Activated CD8-positive, alpha-beta T cell treated with anti-CD3 and anti-CD28 coated beads for 36 hours (primary cell): ENCODE measurements at regions not wholly inside any gene's neighbourhood (a gene's known extent, or its start where the extent isn't known, plus 50 kb on each side); places are given as distances from the start of the nearest gene placed in this dataset.

Source experiments
- ATAC-seq: fragments of 200-7000 bp; cut with Tn5 transposase; one replicate; pipeline ENCODE4 v1.10.0; 2021; ENCODE audit warnings: mild to moderate bottlenecking, moderate library complexity
- CTCF ChIA-PET: fragments of 350-600 bp; sonication (Branson Sonifier 250); formaldehyde crosslinking; loops from one replicate; lab custom pipeline; 2021; ENCODE audit warnings: antibody characterized with exemption; lab: Charles Lee
- POLR2A ChIA-PET: fragments of 350-600 bp; sonication (Branson Sonifier 250); formaldehyde crosslinking; loops from one replicate; lab custom pipeline; 2021; ENCODE audit warnings: antibody characterized with exemption; lab: Charles Lee
- DNase-seq: peaks from one replicate; pipeline ENCODE4 v3.0.0-alpha.2; 2020
- H3K27ac Mint-ChIP-seq: one replicate; pipeline ENCODE4 v1.8.0; 2021; ENCODE audit warnings: mild to moderate bottlenecking, mixed read lengths
- H3K27me3 Mint-ChIP-seq: one replicate; pipeline ENCODE4 v1.8.0; 2021; ENCODE audit warnings: mixed read lengths
- H3K36me3 Mint-ChIP-seq: one replicate; pipeline ENCODE4 v1.8.0; 2021; ENCODE audit warnings: low read depth, mixed read lengths
- H3K4me1 Mint-ChIP-seq: one replicate; pipeline ENCODE4 v1.8.0; 2021; ENCODE audit warnings: low read depth, mixed read lengths
- H3K4me3 Mint-ChIP-seq: one replicate; pipeline ENCODE4 v1.8.0; 2021; ENCODE audit warnings: mild to moderate bottlenecking, moderate library complexity, mixed read lengths
- H3K9me3 Mint-ChIP-seq: one replicate; pipeline ENCODE4 v1.8.0; 2021; ENCODE audit warnings: mixed read lengths
- CTCF ChIP-seq: fragments of 200-600 bp; IDR thresholded peaks from one replicate; pipeline ENCODE4 v1.8.0; 2022; ENCODE audit warnings: antibody characterized with exemption, mild to moderate bottlenecking
- intact Hi-C: fragments of 100-400 bp; cut with micrococcal nuclease; formaldehyde crosslinking; loops from one replicate; pipeline ENCODE4 v1.10.0; 2022

GRCh38 chr3:78201091-78201490 is 1161.2 kb downstream of the ROBO2 start:
- Mint-ChIP-seq H3K4me3 (no peak overlapping the region), H3K27me3 (no peaks in the 10 kb centered on the region), H3K36me3 (no peaks in the 10 kb centered on the region), H3K9me3 (peaks cover 2% of the 10 kb centered on the region), H3K27ac (no peak overlapping the region), H3K4me1 (no peaks in the 10 kb centered on the region)
- CTCF ChIA-PET, result no interaction called here
- no peak for TF ChIP-seq CTCF
- POLR2A ChIA-PET, result no interaction called here
- intact Hi-C loops, result no loop called here
- no peak for ATAC-seq
- DNase-seq, result no peak

- peaks cover 6% of the 10 kb centered on the region for H3K9me3 Mint-ChIP-seq
- no peaks in the 10 kb centered on the region for H3K4me1 Mint-ChIP-seq
- ChIA-PET CTCF (no interaction called here), POLR2A (no interaction called here)
- no peaks in the 10 kb centered on the region for H3K36me3 Mint-ChIP-seq
- intact Hi-C loops, result no loop called here
- H3K27me3 Mint-ChIP-seq, result no peaks in the 10 kb centered on the region
- no peak for TF ChIP-seq CTCF
- H3K4me3 Mint-ChIP-seq, result no peak overlapping the region
- ATAC-seq (no peak), DNase-seq (no peak)
- H3K27ac Mint-ChIP-seq, result no peak overlapping the region
Observed at GRCh38 chr3:78204977-78205376, 1165.1 kb downstream of the ROBO2 start.

- CTCF ChIA-PET, result no interaction called here
- no peak overlapping the region for H3K4me3 Mint-ChIP-seq
Observed at GRCh38 chr3:78221300-78221699, 1181.4 kb downstream of the ROBO2 start.

DNA sequence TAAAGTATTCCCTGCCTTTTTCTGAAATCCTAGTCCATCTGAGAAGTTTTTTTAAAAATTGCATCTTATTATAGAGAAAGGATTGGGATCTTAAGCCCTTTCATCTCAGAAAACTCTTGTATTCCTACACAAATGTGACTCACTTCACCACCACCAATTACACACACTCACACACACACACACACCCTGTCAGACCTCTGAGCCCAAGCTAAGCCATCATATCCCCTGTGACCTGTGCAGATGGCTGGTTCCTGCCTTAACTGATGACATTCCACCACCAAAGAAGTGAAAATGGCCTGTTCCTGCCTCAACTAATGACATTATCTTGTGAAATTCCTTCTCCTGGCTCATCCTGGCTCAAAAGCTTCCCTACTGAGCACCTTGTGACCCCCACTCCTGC is 1181.9 kb downstream of the ROBO2 start:
- no peak for TF ChIP-seq CTCF
- POLR2A ChIA-PET, result no interaction called here
- ATAC-seq, result no peak
- H3K4me1 Mint-ChIP-seq, result no peaks in the 10 kb centered on the region
- intact Hi-C loops, result no loop called here
- no peaks in the 10 kb centered on the region for H3K9me3 Mint-ChIP-seq
- no peak overlapping the region for H3K4me3 Mint-ChIP-seq
- H3K36me3 Mint-ChIP-seq, result no peaks in the 10 kb centered on the region
- DNase-seq, result no peak
- H3K27ac Mint-ChIP-seq, result no peak overlapping the region
- no peaks in the 10 kb centered on the region for H3K27me3 Mint-ChIP-seq
- CTCF ChIA-PET, result no interaction called here

More at GRCh38 chr3:78221300-78221699, 1181.4 kb downstream of the ROBO2 start:
- Mint-ChIP-seq H3K27me3 (no peaks in the 10 kb centered on the region), H3K4me1 (no peaks in the 10 kb centered on the region), H3K36me3 (no peaks in the 10 kb centered on the region), H3K9me3 (no peaks in the 10 kb centered on the region), H3K27ac (no peak overlapping the region)
- DNase-seq (no peak), ATAC-seq (no peak)
- POLR2A ChIA-PET, result no interaction called here
- intact Hi-C loops, result no loop called here
- no peak for TF ChIP-seq CTCF

GRCh38 chr3:78235841-78236240 is 1195.9 kb downstream of the ROBO2 start:
- H3K27me3 Mint-ChIP-seq, result no peaks in the 10 kb centered on the region

More at GRCh38 chr3:78235841-78236240, 1195.9 kb downstream of the ROBO2 start:
- ATAC-seq (no peak), DNase-seq (no peak)
- no peak for TF ChIP-seq CTCF
- intact Hi-C loops, result no loop called here
- POLR2A ChIA-PET, result no interaction called here
- peaks cover 10% of the 10 kb centered on the region for H3K9me3 Mint-ChIP-seq
- H3K4me3 Mint-ChIP-seq, result no peak overlapping the region
- no peak overlapping the region for H3K27ac Mint-ChIP-seq
- CTCF ChIA-PET, result no interaction called here
- H3K36me3 Mint-ChIP-seq, result no peaks in the 10 kb centered on the region
- no peaks in the 10 kb centered on the region for H3K4me1 Mint-ChIP-seq
